ENCODE measurements at regions not wholly inside any gene's neighbourhood (a gene's known extent, or its start where the extent isn't known, plus 50 kb on each side); places are given as distances from the start of the nearest gene placed in this dataset.

GRCh38 chr21:41678016-41678923 lies 88.6 kb downstream of the RIPK4 start:
- Histone ChIP-seq H3K4me3 (ENCODE audit: low read depth, low read length) (no peak overlapping the region), H3K36me3 (no peaks in the 10 kb centered on the region), H3K4me1 (no peaks in the 10 kb centered on the region), H3K9me3 (no peaks in the 10 kb centered on the region), H3K27me3 (no peaks in the 10 kb centered on the region)
- DNase-seq: no peak
- TF ChIP-seq, protein P1, sequence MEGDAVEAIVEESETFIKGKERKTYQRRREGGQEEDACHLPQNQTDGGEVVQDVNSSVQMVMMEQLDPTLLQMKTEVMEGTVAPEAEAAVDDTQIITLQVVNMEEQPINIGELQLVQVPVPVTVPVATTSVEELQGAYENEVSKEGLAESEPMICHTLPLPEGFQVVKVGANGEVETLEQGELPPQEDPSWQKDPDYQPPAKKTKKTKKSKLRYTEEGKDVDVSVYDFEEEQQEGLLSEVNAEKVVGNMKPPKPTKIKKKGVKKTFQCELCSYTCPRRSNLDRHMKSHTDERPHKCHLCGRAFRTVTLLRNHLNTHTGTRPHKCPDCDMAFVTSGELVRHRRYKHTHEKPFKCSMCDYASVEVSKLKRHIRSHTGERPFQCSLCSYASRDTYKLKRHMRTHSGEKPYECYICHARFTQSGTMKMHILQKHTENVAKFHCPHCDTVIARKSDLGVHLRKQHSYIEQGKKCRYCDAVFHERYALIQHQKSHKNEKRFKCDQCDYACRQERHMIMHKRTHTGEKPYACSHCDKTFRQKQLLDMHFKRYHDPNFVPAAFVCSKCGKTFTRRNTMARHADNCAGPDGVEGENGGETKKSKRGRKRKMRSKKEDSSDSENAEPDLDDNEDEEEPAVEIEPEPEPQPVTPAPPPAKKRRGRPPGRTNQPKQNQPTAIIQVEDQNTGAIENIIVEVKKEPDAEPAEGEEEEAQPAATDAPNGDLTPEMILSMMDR (IDR thresholded peaks at IDR 0.05; ENCODE audit: low read depth, low read length): no peak

GRCh38 chr21:41677671-41678015 lies 89.2 kb downstream of the RIPK4 start:
- Histone ChIP-seq H3K9me3 (no peaks in the 10 kb centered on the region), H3K4me1 (no peaks in the 10 kb centered on the region), H3K27me3 (no peaks in the 10 kb centered on the region), H3K36me3 (no peaks in the 10 kb centered on the region), H3K4me3 (ENCODE audit: low read depth, low read length) (no peak overlapping the region)
- TF ChIP-seq, protein P1 (IDR thresholded peaks at IDR 0.05; ENCODE audit: low read depth, low read length): no peak
- no peak for DNase-seq

- TF ChIP-seq, protein P1 (IDR thresholded peaks at IDR 0.05; ENCODE audit: low read depth, low read length): no peak
- no peak for DNase-seq
- Histone ChIP-seq H3K9me3 (no peaks in the 10 kb centered on the region), H3K36me3 (no peaks in the 10 kb centered on the region), H3K4me1 (no peaks in the 10 kb centered on the region), H3K4me3 (ENCODE audit: low read depth, low read length) (no peak overlapping the region), H3K27me3 (no peaks in the 10 kb centered on the region)
Observed at GRCh38 chr21:41676198-41676597, 90.7 kb downstream of the RIPK4 start.

DNA sequence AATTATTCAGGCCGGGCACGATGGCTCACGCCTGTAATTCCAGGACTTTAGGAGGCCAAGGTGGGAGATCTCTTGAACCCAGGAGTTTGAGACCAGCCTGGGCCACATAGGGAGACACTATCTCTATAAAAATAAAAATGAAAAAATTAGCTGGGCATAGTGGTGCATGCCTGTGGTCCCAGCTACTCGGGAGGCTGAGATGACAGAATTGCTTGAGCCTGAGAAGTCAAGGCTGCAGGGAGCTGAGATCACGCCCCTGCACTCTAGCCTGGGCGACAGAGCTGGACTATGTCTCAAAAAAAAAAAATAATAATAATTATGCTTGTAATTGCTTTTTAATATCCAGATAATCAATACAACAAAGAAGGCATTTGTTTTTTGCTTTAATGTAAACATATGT lies 91.3 kb downstream of the RIPK4 start:
- no peaks in the 10 kb centered on the region for H3K27me3 ChIP-seq
- H3K4me3 ChIP-seq (ENCODE audit: low read depth, low read length): no peak overlapping the region
- H3K4me1 ChIP-seq: no peaks in the 10 kb centered on the region
- TF ChIP-seq, protein P1 (IDR thresholded peaks at IDR 0.05; ENCODE audit: low read depth, low read length): no peak
- H3K9me3 ChIP-seq: no peaks in the 10 kb centered on the region
- DNase-seq: no peak
- no peaks in the 10 kb centered on the region for H3K36me3 ChIP-seq

GRCh38 chr21:41674402-41674801 lies 92.5 kb downstream of the RIPK4 start:
- TF ChIP-seq, protein P1 (IDR thresholded peaks at IDR 0.05; ENCODE audit: low read depth, low read length): no peak
- no peak for DNase-seq
- Histone ChIP-seq H3K9me3 (no peaks in the 10 kb centered on the region), H3K27me3 (no peaks in the 10 kb centered on the region), H3K4me3 (ENCODE audit: low read depth, low read length) (no peak overlapping the region), H3K36me3 (no peaks in the 10 kb centered on the region), H3K4me1 (no peaks in the 10 kb centered on the region)

DNA sequence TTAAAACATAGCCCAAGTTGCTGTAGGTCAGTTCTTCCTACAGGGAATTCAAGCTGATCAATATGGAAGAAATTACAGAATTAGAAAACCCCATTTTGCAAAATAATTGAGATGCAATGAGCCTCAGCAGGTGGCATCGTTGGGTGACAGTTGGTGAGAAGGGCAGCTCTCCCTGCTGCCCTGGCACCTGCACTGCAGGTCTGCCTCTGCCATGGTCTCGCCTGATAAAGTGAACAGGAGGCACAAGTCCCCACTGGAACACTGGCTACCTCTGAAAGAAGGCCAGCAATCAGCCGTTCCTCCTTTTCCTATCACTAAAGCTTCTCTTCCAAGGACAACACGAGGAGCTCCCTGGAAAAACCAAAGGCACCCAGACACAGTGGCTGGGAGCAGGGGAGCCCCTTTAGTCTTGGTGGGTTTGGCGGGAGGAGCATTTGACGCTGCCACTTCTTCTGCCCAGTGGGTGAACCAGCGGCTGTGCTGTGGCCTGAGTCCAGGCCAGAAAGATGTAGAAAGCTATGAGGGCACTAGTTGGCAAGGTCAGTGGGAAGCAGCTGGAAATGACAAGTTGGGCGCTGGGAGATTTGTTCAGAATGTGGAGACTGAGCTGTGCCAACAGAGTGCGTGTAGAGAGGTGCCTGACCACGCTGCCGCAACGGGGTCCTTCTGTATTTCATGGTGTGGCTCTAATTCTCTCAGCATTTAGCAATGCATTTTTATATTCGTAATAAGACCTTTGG lies 93.1 kb downstream of the RIPK4 start:
- Histone ChIP-seq H3K9me3 (no peaks in the 10 kb centered on the region), H3K4me1 (no peaks in the 10 kb centered on the region), H3K36me3 (no peaks in the 10 kb centered on the region), H3K4me3 (ENCODE audit: low read depth, low read length) (no peak overlapping the region), H3K27me3 (no peaks in the 10 kb centered on the region)
- DNase-seq: no peak
- TF ChIP-seq, protein P1 (IDR thresholded peaks at IDR 0.05; ENCODE audit: low read depth, low read length): no peak
